HCT116 (cell line): ENCODE measurements at regions not wholly inside any gene's neighbourhood (a gene's known extent, or its start where the extent isn't known, plus 50 kb on each side); places are given as distances from the start of the nearest gene placed in this dataset.

Source experiments
- ATAC-seq: fragments of 200-7000 bp; cut with Tn5 transposase; 2 replicates; pipeline ENCODE4 v1.9.1; 2020; ENCODE audit warnings: mild to moderate bottlenecking, moderate library complexity
- BruUV-seq: library from RNA; stranded (reverse); fragments of 400-500 nt; replicated peaks from 2 replicates; lab custom pipeline; 2021; lab: Mats Ljungman, UMichigan
- CTCF ChIA-PET: fragments of 300-600 bp; sonication (Branson Sonifier 250); formaldehyde crosslinking; loops from one replicate; lab custom pipeline; 2021; ENCODE audit warnings: antibody characterized with exemption; lab: Charles Lee
- POLR2A ChIA-PET: fragments of 300-600, 350-600 bp; sonication (Branson Sonifier 250); formaldehyde crosslinking; loops from one replicate; lab custom pipeline; 2021; ENCODE audit warnings: antibody characterized with exemption; lab: Charles Lee
- RAD21 ChIA-PET, 2 experiments: fragments of 300-600 bp; sonication (Branson Sonifier 250); formaldehyde crosslinking; loops; one replicate each; lab custom pipeline; 2023; ENCODE audit warnings: low total read pairs in 2 of 2; ENCODE audit not compliant: uncharacterized antibody in 2 of 2, unreplicated experiment in 2 of 2, low non-redundant PET in 1 of 2; lab: Charles Lee
- DNase-seq: peaks from one replicate; pipeline ENCODE4 v3.0.0-alpha.2; 2010; ENCODE audit warnings: low read depth, low spot score
- H2AFZ ChIP-seq: fragments of 200-600 bp; shearing (Covaris generic), sonication (generic); 2 replicates; pipeline ENCODE4 v1.6.1; 2017; ENCODE audit warnings: low read depth, mixed run types, mixed read lengths, antibody characterized with exemption, low read length; ENCODE audit not compliant: poor library complexity, severe bottlenecking
- H3K27ac ChIP-seq: 2 replicates; pipeline ENCODE4 v1.5.1; 2012; ENCODE audit warnings: low read depth, low read length
- H3K27me3 ChIP-seq: fragments of 200-600 bp; sonication (generic); 2 replicates; pipeline ENCODE4 v1.6.1; 2016; ENCODE audit warnings: mixed run types, low read length, mixed read lengths; ENCODE audit not compliant: insufficient read depth
- H3K36me3 ChIP-seq, 2 experiments: fragments of 200-500 bp in 1 of 2; fragments of 200-600 bp in 1 of 2; sonication (Bioruptor generic) in 1 of 2; sonication (generic) in 1 of 2; 2 replicates each; pipeline versions ENCODE4 v1.5.1 to v1.6.1; 2014 to 2016; ENCODE audit warnings: low read length in 2 of 2, inconsistent platforms in 1 of 2, mixed read lengths in 1 of 2, mixed run types in 1 of 2; ENCODE audit not compliant: insufficient read depth in 2 of 2, control insufficient read depth in 1 of 2
- H3K4me1 ChIP-seq, 2 experiments: fragments of 200-600 bp in 1 of 2; sonication (generic) in 1 of 2; 2 replicates each; pipeline versions ENCODE4 v1.5.1 to v1.6.1; 2012 to 2017; ENCODE audit warnings: low read length in 2 of 2, inconsistent platforms in 1 of 2, mild to moderate bottlenecking in 1 of 2, mixed read lengths in 1 of 2, mixed run types in 1 of 2, moderate library complexity in 1 of 2; ENCODE audit not compliant: insufficient read depth in 2 of 2, control insufficient read depth in 1 of 2
- H3K4me2 ChIP-seq: fragments of 200-600 bp; sonication (generic); 2 replicates; pipeline ENCODE4 v1.6.1; 2017; ENCODE audit warnings: mixed run types, low read length, mixed read lengths
- H3K4me3 ChIP-seq, 2 experiments: fragments of 200-600 bp in 1 of 2; sonication (generic) in 1 of 2; replicated peaks in 1 of 2; 2 replicates each; pipeline ENCODE4 v1.5.1; 2011 to 2016; ENCODE audit warnings: low read length in 2 of 2, control low read depth in 1 of 2, low read depth in 1 of 2, mild to moderate bottlenecking in 1 of 2, mixed read lengths in 1 of 2, mixed run types in 1 of 2
- H3K79me2 ChIP-seq: fragments of 200-600 bp; sonication (generic); 2 replicates; pipeline ENCODE4 v1.6.1; 2017; ENCODE audit warnings: mild to moderate bottlenecking, mixed run types, low read length, moderate library complexity, mixed read lengths; ENCODE audit not compliant: insufficient read depth
- H3K9ac ChIP-seq: fragments of 200-600 bp; sonication (generic); 2 replicates; pipeline ENCODE4 v1.6.1; 2016; ENCODE audit warnings: low read length, mixed read lengths
- H3K9me2 ChIP-seq: fragments of 200-600 bp; sonication (generic), shearing (Covaris generic); 2 replicates; pipeline ENCODE4 v1.6.1; 2017; ENCODE audit warnings: mixed run types, mild to moderate bottlenecking, moderate library complexity; ENCODE audit not compliant: insufficient read depth
- H3K9me3 ChIP-seq, 2 experiments: fragments of 200-500 bp in 1 of 2; fragments of 200-600 bp in 1 of 2; sonication (Bioruptor generic) in 1 of 2; sonication (generic) in 1 of 2; 2 replicates each; pipeline ENCODE4 v1.6.1; 2014 to 2017; ENCODE audit warnings: low read length in 2 of 2, mixed read lengths in 2 of 2, inconsistent platforms in 1 of 2, low read depth in 1 of 2, mild to moderate bottlenecking in 1 of 2, mixed run types in 1 of 2, moderate library complexity in 1 of 2; ENCODE audit not compliant: control insufficient read depth in 1 of 2, insufficient read depth in 1 of 2
- H4K20me1 ChIP-seq: fragments of 200-600 bp; sonication (generic), shearing (Covaris generic); 2 replicates; pipeline ENCODE4 v1.6.1; 2017; ENCODE audit warnings: mixed run types, mild to moderate bottlenecking, moderate library complexity; ENCODE audit not compliant: insufficient read depth
- ATF3 ChIP-seq: IDR thresholded peaks from 2 replicates; pipeline ENCODE4 v1.6.1; 2012
- EGR1 ChIP-seq: IDR thresholded peaks from 2 replicates; pipeline ENCODE4 v1.6.1; 2012; ENCODE audit warnings: low read depth
- EZH2 ChIP-seq: fragments of 200-600 bp; sonication (generic); IDR thresholded peaks from 2 replicates; pipeline ENCODE4 v1.6.1; 2017; ENCODE audit warnings: antibody characterized with exemption, mixed run types
- JUND ChIP-seq: IDR thresholded peaks from 2 replicates; pipeline ENCODE4 v1.6.1; 2012
- POLR2AphosphoS5 ChIP-seq: IDR thresholded peaks from 2 replicates; pipeline ENCODE4 v1.6.1; 2011; ENCODE audit warnings: mild to moderate bottlenecking, low read depth, low read length, moderate library complexity
- REST ChIP-seq: IDR thresholded peaks from 2 replicates; pipeline ENCODE4 v1.6.1; 2012; ENCODE audit warnings: low read depth
- SIN3A ChIP-seq: IDR thresholded peaks from 2 replicates; pipeline ENCODE4 v1.6.1; 2012; ENCODE audit warnings: low read depth
- SP1 ChIP-seq: IDR thresholded peaks from 2 replicates; pipeline ENCODE4 v1.6.1; 2012; ENCODE audit warnings: low read depth
- ZNF274 ChIP-seq: fragments of 200-500 bp; sonication (Bioruptor generic); IDR thresholded peaks from 2 replicates; pipeline ENCODE4 v1.6.1; 2014; ENCODE audit warnings: mild to moderate bottlenecking, low read depth, low read length, inconsistent platforms
- intact Hi-C: fragments of 100-400 bp; cut with micrococcal nuclease; formaldehyde crosslinking; loops from 2 replicates; pipeline ENCODE4 v1.10.0; 2022

GRCh38 chr11:130703489-130704190 is 212.6 kb downstream of the SNX19 start (continued):
- TF ChIP-seq REST (no peak), EZH2 (no peak), ZNF274 (no peak), POLR2AphosphoS5 (no peak), SIN3A (no peak)

- Histone ChIP-seq H3K9me3 (no peaks in the 10 kb centered on the region), H3K4me2 (no peak overlapping the region), H3K27ac (no peak overlapping the region), H3K9ac (no peak overlapping the region), H3K4me1 (no peaks in the 10 kb centered on the region), H3K79me2 (no peaks in the 10 kb centered on the region), H4K20me1 (no peaks in the 10 kb centered on the region), H3K27me3 (peaks cover 7% of the 10 kb centered on the region), H2AFZ (no peak overlapping the region), H3K9me2 (no peaks in the 10 kb centered on the region), H3K4me3 (no peak overlapping the region), H3K36me3 (no peaks in the 10 kb centered on the region)
- no TSS peak for BruUV-seq
- TF ChIP-seq ATF3 (no peak), EGR1 (no peak), JUND (no peak), SP1 (no peak)
- ChIA-PET CTCF (no interaction called here), POLR2A (no interaction called here), RAD21 (no interaction called here)
- ATAC-seq (no peak), DNase-seq (no peak)
- intact Hi-C loops = no loop called here
Measured at GRCh38 chr11:130705670-130706421, 210.4 kb downstream of the SNX19 start.
